NCI-H187 treated with DMSO at 0.1 percent for 48 hours (cell line): ENCODE measurements at regions not wholly inside any gene's neighbourhood (a gene's known extent, or its start where the extent isn't known, plus 50 kb on each side); places are given as distances from the start of the nearest gene placed in this dataset.

Experiments
- DNase-seq: peaks from one replicate; lab custom pipeline; 2025; lab: John Stamatoyannopoulos, UW

- no peak for DNase-seq
Observed at GRCh38 chr5:67371924-67372323, 175.3 kb upstream of the CD180 start.

- no peak for DNase-seq
Observed at GRCh38 chr5:67366691-67367395, 170.2 kb upstream of the CD180 start.

- no peak for DNase-seq
Observed at GRCh38 chr5:67366276-67366675, 169.7 kb upstream of the CD180 start.

GRCh38 chr5:67364381-67364970 is 167.9 kb upstream of the CD180 start:
- DNase-seq = no peak

- no peak for DNase-seq
Observed at GRCh38 chr5:67363963-67364362, 167.4 kb upstream of the CD180 start.

- DNase-seq = no peak
Observed at GRCh38 chr5:67363180-67363709, 166.6 kb upstream of the CD180 start.

GRCh38 chr5:67361932-67362729 is 165.5 kb upstream of the CD180 start:
- no peak for DNase-seq

GRCh38 chr5:67360047-67360446 is 163.4 kb upstream of the CD180 start:
- DNase-seq = no peak

GRCh38 chr5:67358186-67358585 is 161.6 kb upstream of the CD180 start:
- DNase-seq = no peak

GRCh38 chr5:67355120-67355713 is 158.6 kb upstream of the CD180 start:
- no peak for DNase-seq

- no peak for DNase-seq
Observed at GRCh38 chr5:67353500-67354450, 157.2 kb upstream of the CD180 start.

GRCh38 chr5:67350618-67351201 is 154.1 kb upstream of the CD180 start:
- no peak for DNase-seq

GRCh38 chr5:67350185-67350584 is 153.6 kb upstream of the CD180 start:
- no peak for DNase-seq

GRCh38 chr5:67347821-67348220 is 151.2 kb upstream of the CD180 start:
- no peak for DNase-seq

GRCh38 chr5:67346611-67347010 is 150.0 kb upstream of the CD180 start:
- no peak for DNase-seq

GRCh38 chr5:67344870-67345269 is 148.3 kb upstream of the CD180 start:
- DNase-seq = no peak

GRCh38 chr5:67343835-67344234 is 147.2 kb upstream of the CD180 start:
- DNase-seq = no peak

- DNase-seq = no peak
Observed at GRCh38 chr5:67341478-67341877, 144.9 kb upstream of the CD180 start.

- DNase-seq = no peak
Observed at GRCh38 chr5:67339219-67339767, 142.7 kb upstream of the CD180 start.

GRCh38 chr5:67338421-67338820 is 141.8 kb upstream of the CD180 start:
- DNase-seq = no peak

- no peak for DNase-seq
Observed at GRCh38 chr5:67337751-67338150, 141.2 kb upstream of the CD180 start.
